RWPE1 (cell line): ENCODE measurements at regions not wholly inside any gene's neighbourhood (a gene's known extent, or its start where the extent isn't known, plus 50 kb on each side); places are given as distances from the start of the nearest gene placed in this dataset.

Source experiments
- CTCF ChIA-PET: fragments of 350-600 bp; sonication (Branson Sonifier 250); formaldehyde crosslinking; extraction: SDS; loops from one replicate; lab custom pipeline; 2021; lab: Yijun Ruan, JAX
- POLR2A ChIA-PET: fragments of 400-600 bp; formaldehyde crosslinking; extraction: SDS; loops from one replicate; lab custom pipeline; 2020; ENCODE audit warnings: antibody characterized with exemption; ENCODE audit not compliant: low non-redundant PET; lab: Yijun Ruan, JAX
- DNase-seq: peaks from one replicate; pipeline ENCODE4 v3.0.0; 2012; ENCODE audit warnings: low spot score
- H3K27ac ChIP-seq: fragments of 450-650 bp; 2 replicates; pipeline ENCODE4 v1.5.1; 2017
- TF ChIP-seq, protein P1 (sequence below): fragments of 450-650 bp; conservative IDR thresholded peaks from 2 replicates; pipeline ENCODE4 v1.5.1; 2017; ENCODE audit warnings: low read depth, mild to moderate bottlenecking

DNA sequence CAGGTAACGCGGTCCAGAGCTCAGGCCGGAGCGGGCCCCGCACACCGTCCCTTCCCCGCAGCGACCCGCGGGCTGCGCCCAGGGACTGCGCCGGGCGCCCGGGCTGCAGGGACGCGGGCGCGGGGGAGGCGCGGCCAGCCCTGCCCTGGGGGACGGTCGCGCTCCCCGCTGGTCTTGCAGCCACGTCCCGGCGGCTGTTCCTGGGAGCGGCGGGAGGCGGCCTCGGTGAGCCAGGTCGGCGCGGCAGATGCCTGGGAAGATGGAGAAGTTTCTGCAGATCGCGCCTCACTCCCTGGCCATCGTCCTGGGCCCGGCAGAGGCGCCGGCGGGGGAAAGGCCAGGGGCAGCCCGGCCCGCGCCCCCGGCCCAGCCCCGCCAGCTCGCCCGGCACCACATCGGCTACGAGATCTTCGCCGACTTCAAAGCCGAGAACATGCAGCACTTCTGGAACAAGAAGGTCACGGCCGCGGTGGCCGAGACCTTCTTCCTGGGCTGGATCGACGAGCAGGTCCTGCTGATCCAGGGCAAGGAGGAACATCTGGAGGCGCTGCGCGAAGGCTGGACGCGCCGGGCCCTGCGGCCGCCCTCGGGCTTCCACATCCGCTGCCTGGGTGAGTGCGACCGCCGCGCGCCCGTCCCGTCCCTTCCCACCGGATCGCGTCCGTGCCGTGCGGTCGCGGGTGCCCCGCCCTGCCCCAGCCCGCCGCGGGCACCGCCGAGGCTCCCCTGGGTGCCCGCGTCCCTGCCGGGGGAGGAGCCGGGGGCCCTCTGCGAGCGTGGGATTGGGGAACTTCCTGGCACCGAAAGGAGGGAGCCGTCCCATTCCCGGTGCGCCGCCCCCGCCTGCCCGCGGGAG is 107.4 kb upstream of the STOX2 start:
- POLR2A ChIA-PET = no interaction called here
- TF ChIP-seq, protein P1, sequence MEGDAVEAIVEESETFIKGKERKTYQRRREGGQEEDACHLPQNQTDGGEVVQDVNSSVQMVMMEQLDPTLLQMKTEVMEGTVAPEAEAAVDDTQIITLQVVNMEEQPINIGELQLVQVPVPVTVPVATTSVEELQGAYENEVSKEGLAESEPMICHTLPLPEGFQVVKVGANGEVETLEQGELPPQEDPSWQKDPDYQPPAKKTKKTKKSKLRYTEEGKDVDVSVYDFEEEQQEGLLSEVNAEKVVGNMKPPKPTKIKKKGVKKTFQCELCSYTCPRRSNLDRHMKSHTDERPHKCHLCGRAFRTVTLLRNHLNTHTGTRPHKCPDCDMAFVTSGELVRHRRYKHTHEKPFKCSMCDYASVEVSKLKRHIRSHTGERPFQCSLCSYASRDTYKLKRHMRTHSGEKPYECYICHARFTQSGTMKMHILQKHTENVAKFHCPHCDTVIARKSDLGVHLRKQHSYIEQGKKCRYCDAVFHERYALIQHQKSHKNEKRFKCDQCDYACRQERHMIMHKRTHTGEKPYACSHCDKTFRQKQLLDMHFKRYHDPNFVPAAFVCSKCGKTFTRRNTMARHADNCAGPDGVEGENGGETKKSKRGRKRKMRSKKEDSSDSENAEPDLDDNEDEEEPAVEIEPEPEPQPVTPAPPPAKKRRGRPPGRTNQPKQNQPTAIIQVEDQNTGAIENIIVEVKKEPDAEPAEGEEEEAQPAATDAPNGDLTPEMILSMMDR = no peak
- CTCF ChIA-PET = no interaction called here
- DNase-seq = peak; percentile 33
- no peak overlapping the region for H3K27ac ChIP-seq

GRCh38 chr4:183798301-183799253 is 106.5 kb upstream of the STOX2 start:
- DNase-seq = peak; percentile 9
- TF ChIP-seq, protein P1 = no peak
- ChIA-PET POLR2A (no interaction called here), CTCF (interaction anchor here (0.7 kb wide), 1 partner anchor 382 kb away, joined by 3 read pairs; no protein-coding TSS in a partner anchor)
- H3K27ac ChIP-seq = no peak overlapping the region

- ChIA-PET CTCF (no interaction called here), POLR2A (no interaction called here)
- no peak overlapping the region for H3K27ac ChIP-seq
- TF ChIP-seq, protein P1 = no peak
- no peak for DNase-seq
These were observed 103.5 kb upstream of the STOX2 start for GRCh38 chr4:183801457-183802165.

GRCh38 chr4:183806341-183806740 is 98.8 kb upstream of the STOX2 start:
- TF ChIP-seq, protein P1 = no peak
- CTCF ChIA-PET = interaction anchor here (0.7 to 0.8 kb wide), 2 partner anchors 9 to 133 kb away, joined by 3 to 4 read pairs; no protein-coding TSS in a partner anchor
- POLR2A ChIA-PET = no interaction called here
- DNase-seq = no peak
- no peak overlapping the region for H3K27ac ChIP-seq

DNA sequence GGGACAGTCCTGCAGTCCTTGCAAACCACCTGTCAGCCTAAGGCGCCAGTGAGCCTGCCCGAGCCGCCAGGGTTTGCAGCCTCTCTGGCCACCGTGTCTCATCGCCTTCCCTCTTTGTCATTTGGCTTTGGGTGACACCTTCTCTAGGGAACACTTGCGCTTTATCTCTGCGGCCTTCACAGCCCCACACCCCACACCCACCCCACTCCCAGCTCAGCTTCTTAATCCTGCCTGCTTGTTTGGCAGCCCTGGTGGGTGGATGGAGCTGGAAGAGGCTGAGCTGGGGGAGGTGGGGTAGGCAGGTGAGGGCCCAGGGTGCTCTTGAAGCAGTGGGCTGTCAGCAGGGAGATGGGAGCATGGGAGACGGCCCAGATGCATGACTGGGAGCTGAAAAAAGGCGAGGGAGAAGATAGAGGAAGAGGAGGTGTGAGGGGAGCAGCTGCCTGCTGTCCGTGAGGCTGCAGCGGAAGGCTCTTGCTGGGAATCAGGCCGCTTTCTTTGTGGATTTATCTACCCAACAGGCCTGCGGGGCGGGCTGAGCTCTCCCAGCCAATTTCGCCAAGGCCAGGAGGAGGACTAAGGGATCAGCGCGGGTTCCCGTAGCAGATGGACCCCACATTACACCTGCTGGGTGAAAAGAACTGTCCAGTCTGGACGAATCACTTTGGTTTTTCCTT is 97.5 kb upstream of the STOX2 start:
- POLR2A ChIA-PET = no interaction called here
- DNase-seq = no peak
- CTCF ChIA-PET = interaction anchor here (0.7 kb wide), 1 partner anchor 294 kb away, joined by 3 read pairs; no protein-coding TSS in a partner anchor
- no peak overlapping the region for H3K27ac ChIP-seq
- TF ChIP-seq, protein P1 = no peak
